K562 (cell line): ENCODE measurements at regions not wholly inside any gene's neighbourhood (a gene's known extent, or its start where the extent isn't known, plus 50 kb on each side); places are given as distances from the start of the nearest gene placed in this dataset.

Experiments used
- BCL6 ChIP-seq: fragments of 250-450 bp; sonication (Bioruptor Pico); IDR thresholded peaks from 2 replicates; pipeline ENCODE4 v1.4.0; 2020
- CREB5 ChIP-seq: fragments of 250-450 bp; sonication (Bioruptor Pico); IDR thresholded peaks from 2 replicates; pipeline ENCODE4 v1.5.0; 2020; ENCODE audit warnings: mild to moderate bottlenecking
- EGR1 ChIP-seq: fragments of 450-650 bp; conservative IDR thresholded peaks from 2 replicates; pipeline ENCODE4 v1.6.1; 2017; ENCODE audit warnings: mild to moderate bottlenecking
- HDAC6 ChIP-seq: IDR thresholded peaks from 2 replicates; pipeline ENCODE4 v1.6.1; 2012; ENCODE audit warnings: low read depth, mild to moderate bottlenecking, control low read depth, inconsistent platforms, low read length, moderate library complexity
- L3MBTL2 ChIP-seq: fragments of 450-650 bp; IDR thresholded peaks from 2 replicates; pipeline ENCODE4 v1.6.1; 2016; ENCODE audit warnings: mild to moderate bottlenecking, moderate library complexity
- MAX ChIP-seq: sonication (generic); formaldehyde crosslinking; IDR thresholded peaks from 2 replicates; pipeline ENCODE4 v1.9.0; 2022; ENCODE audit warnings: mild to moderate bottlenecking, missing genetic modification reagents
- MCM2 ChIP-seq: fragments of 450-650 bp; IDR thresholded peaks from 2 replicates; pipeline ENCODE4 v1.6.1; 2017; ENCODE audit warnings: low read depth, mild to moderate bottlenecking
- MXI1 ChIP-seq: IDR thresholded peaks from 2 replicates; pipeline ENCODE4 v1.6.1; 2011; ENCODE audit warnings: low read depth, mild to moderate bottlenecking, improper control_type of control experiment, low read length
- TEAD4 ChIP-seq, 2 experiments: sonication (generic) in 1 of 2; formaldehyde crosslinking in 1 of 2; IDR thresholded peaks; 2 replicates each; pipeline versions ENCODE4 v1.6.1 to v1.8.0; 2012 to 2022; ENCODE audit warnings: borderline replicate concordance in 1 of 2, inconsistent platforms in 1 of 2, low read length in 1 of 2, mild to moderate bottlenecking in 1 of 2, missing genetic modification reagents in 1 of 2
- TOE1 ChIP-seq, 2 experiments: fragments of 450-650 bp in 1 of 2; sonication (generic) in 1 of 2; formaldehyde crosslinking in 1 of 2; IDR thresholded peaks; 2 replicates each; pipeline versions ENCODE4 v1.7.1 to v1.8.0; 2016 to 2022; ENCODE audit warnings: borderline replicate concordance in 2 of 2, mild to moderate bottlenecking in 2 of 2, antibody characterized with exemption in 1 of 2, inconsistent platforms in 1 of 2, low read depth in 1 of 2, missing genetic modification reagents in 1 of 2, moderate library complexity in 1 of 2
- TF ChIP-seq, protein P1 (sequence below), 2 experiments: fragments of 450-650 bp in 1 of 2; sonication (generic) in 1 of 2; formaldehyde crosslinking in 1 of 2; IDR thresholded peaks in 1 of 2; conservative IDR thresholded peaks in 1 of 2; 2 replicates each; pipeline versions ENCODE4 v1.6.1 to v1.8.1; 2016 to 2023; ENCODE audit warnings: mild to moderate bottlenecking in 2 of 2, moderate library complexity in 2 of 2, inconsistent platforms in 1 of 2, missing genetic modification reagents in 1 of 2

DNA sequence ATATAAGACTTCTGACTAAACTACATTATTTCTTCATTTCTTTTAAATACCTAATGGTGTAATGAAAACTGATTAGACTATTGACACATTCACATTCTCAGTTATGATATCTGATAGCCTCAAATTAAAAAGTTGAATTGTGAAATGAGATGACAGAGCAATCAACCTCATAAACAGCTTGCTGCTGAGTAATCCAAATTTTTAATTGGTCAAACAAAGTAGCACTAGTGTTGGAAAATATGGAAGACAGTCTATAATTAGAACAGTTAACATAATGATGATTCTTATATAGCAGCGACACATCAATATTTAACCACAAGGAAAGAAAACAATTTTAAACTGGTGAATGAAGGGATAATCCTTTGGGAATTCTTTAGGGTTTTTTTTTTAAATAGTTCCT, 91.9 kb upstream of the LRP1B start:
- TF ChIP-seq EGR1: no peak
- TF ChIP-seq, protein P1, sequence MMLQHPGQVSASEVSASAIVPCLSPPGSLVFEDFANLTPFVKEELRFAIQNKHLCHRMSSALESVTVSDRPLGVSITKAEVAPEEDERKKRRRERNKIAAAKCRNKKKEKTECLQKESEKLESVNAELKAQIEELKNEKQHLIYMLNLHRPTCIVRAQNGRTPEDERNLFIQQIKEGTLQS (IDR thresholded peaks at IDR 0.05): no peak
- TF ChIP-seq, protein P1 (CRISPR knock-in tag; conservative IDR thresholded peaks at IDR 0.05): no peak
- TF ChIP-seq CREB5 (CRISPR knock-in tag): no peak
- TF ChIP-seq MAX (CRISPR knock-in tag): no peak
- TF ChIP-seq TEAD4 (IDR thresholded peaks at IDR 0.05; ENCODE audit: low read length): no peak
- TF ChIP-seq TEAD4 (CRISPR knock-in tag; IDR thresholded peaks at IDR 0.05; ENCODE audit: borderline replicate concordance): no peak
- TF ChIP-seq L3MBTL2: no peak
- no peak for TF ChIP-seq MCM2
- TF ChIP-seq HDAC6: no peak
- no peak for TF ChIP-seq TOE1 (IDR thresholded peaks at IDR 0.05; ENCODE audit: borderline replicate concordance)
- TF ChIP-seq TOE1 (CRISPR knock-in tag; IDR thresholded peaks at IDR 0.05; ENCODE audit: borderline replicate concordance, low read depth): no peak
- no peak for TF ChIP-seq BCL6
- TF ChIP-seq MXI1: no peak
